A549 (cell line): ENCODE measurements at regions not wholly inside any gene's neighbourhood (a gene's known extent, or its start where the extent isn't known, plus 50 kb on each side); places are given as distances from the start of the nearest gene placed in this dataset.

Experiments
- CBX2 ChIP-seq: fragments of 200-600 bp; sonication (generic); IDR thresholded peaks from 2 replicates; pipeline ENCODE4 v1.6.1; 2016; ENCODE audit warnings: low read depth, mild to moderate bottlenecking, borderline replicate concordance
- CHD2 ChIP-seq: fragments of 150-350 bp; IDR thresholded peaks from 2 replicates; pipeline ENCODE4 v1.6.1; 2014; ENCODE audit warnings: low read length; ENCODE audit not compliant: partially characterized antibody
- CTCF ChIP-seq: fragments of >200 bp; sonication (Bioruptor Twin); formaldehyde crosslinking; IDR thresholded peaks from 3 replicates; pipeline ENCODE4 v1.5.1; 2016
- EHMT2 ChIP-seq: fragments of 200-600 bp; sonication (generic); IDR thresholded peaks from 2 replicates; pipeline ENCODE4 v1.6.1; 2016; ENCODE audit warnings: antibody characterized with exemption, low read depth, mild to moderate bottlenecking, moderate library complexity
- KDM5A ChIP-seq: fragments of 200-600 bp; sonication (generic); IDR thresholded peaks from 2 replicates; pipeline ENCODE4 v1.6.1; 2016; ENCODE audit warnings: antibody characterized with exemption, mild to moderate bottlenecking
- MYC ChIP-seq: IDR thresholded peaks from 2 replicates; pipeline ENCODE4 v1.6.1; 2012; ENCODE audit warnings: mild to moderate bottlenecking, inconsistent platforms, low read length, improper control_type of control experiment, borderline replicate concordance
- POLR2A ChIP-seq: IDR thresholded peaks from 2 replicates; pipeline ENCODE4 v1.6.1; 2012; ENCODE audit warnings: mild to moderate bottlenecking, low read length
- RAD21 ChIP-seq, 2 experiments: fragments of >200 bp in 1 of 2; sonication (Bioruptor Twin) in 1 of 2; formaldehyde crosslinking in 1 of 2; IDR thresholded peaks in 1 of 2; conservative IDR thresholded peaks in 1 of 2; 2 replicates in 1 of 2; 3 replicates in 1 of 2; pipeline ENCODE4 v1.6.1; 2012 to 2018; ENCODE audit warnings: inconsistent platforms in 1 of 2

GRCh38 chr15:72979791-72980190 lies 72.5 kb upstream of the NEO1 start:
- TF ChIP-seq CTCF = no peak
- TF ChIP-seq EHMT2 = no peak
- no peak for TF ChIP-seq KDM5A
- no peak for TF ChIP-seq CBX2
- TF ChIP-seq MYC = no peak
- no peak for TF ChIP-seq RAD21 (conservative IDR thresholded peaks at IDR 0.05 in 1 of 2, IDR thresholded peaks at IDR 0.05 in 1 of 2)
- no peak for TF ChIP-seq POLR2A
- no peak for TF ChIP-seq CHD2
